CD4-positive, alpha-beta memory T cell (primary cell): ENCODE measurements at regions not wholly inside any gene's neighbourhood (a gene's known extent, or its start where the extent isn't known, plus 50 kb on each side); places are given as distances from the start of the nearest gene placed in this dataset.

Experiments used
- CTCF ChIA-PET: fragments of 350-600 bp; sonication (Branson Sonifier 250); formaldehyde crosslinking; loops from one replicate; lab custom pipeline; 2021; ENCODE audit warnings: inconsistent platforms; ENCODE audit not compliant: partially characterized antibody; lab: Charles Lee
- POLR2A ChIA-PET: fragments of 350-600 bp; sonication (Branson Sonifier 250); formaldehyde crosslinking; loops from one replicate; lab custom pipeline; 2021; ENCODE audit not compliant: partially characterized antibody; lab: Charles Lee
- DNase-seq, 5 donors: peaks; one replicate each; pipeline versions ENCODE4 v3.0.0 to v3.0.0-alpha.2; 2020 to 2022; ENCODE audit warnings: mixed read lengths in 1 of 5
- H3K27ac ChIP-seq: one replicate; pipeline ENCODE4 v1.7.0; 2013; ENCODE audit warnings: low read depth, low read length
- H3K27me3 ChIP-seq: 2 replicates; pipeline ENCODE4 v1.7.0; 2013; ENCODE audit warnings: mild to moderate bottlenecking, low read length, moderate library complexity; ENCODE audit not compliant: insufficient read depth
- H3K36me3 ChIP-seq: 2 replicates; pipeline ENCODE4 v1.7.0; 2013; ENCODE audit warnings: mild to moderate bottlenecking, low read length, moderate library complexity; ENCODE audit not compliant: insufficient read depth
- H3K4me1 ChIP-seq: 2 replicates; pipeline ENCODE4 v1.7.0; 2013; ENCODE audit warnings: mild to moderate bottlenecking, low read length, moderate library complexity; ENCODE audit not compliant: insufficient read depth
- H3K4me3 ChIP-seq, 2 donors: one replicate each; pipeline ENCODE4 v1.7.0; 2013; ENCODE audit warnings: low read length in 2 of 2, mild to moderate bottlenecking in 1 of 2
- H3K9me3 ChIP-seq, 2 donors: one replicate each; pipeline ENCODE4 v1.7.0; 2013; ENCODE audit warnings: low read length in 2 of 2, control low read depth in 1 of 2; ENCODE audit not compliant: control insufficient read depth in 1 of 2
- H3K27ac Mint-ChIP-seq, 7 donors: one replicate each; pipeline ENCODE4 v1.8.0; 2020 to 2021; ENCODE audit warnings: mixed read lengths in 7 of 7, mild to moderate bottlenecking in 6 of 7, inconsistent platforms in 3 of 7, moderate library complexity in 3 of 7
- H3K27me3 Mint-ChIP-seq, 2 donors: one replicate each; pipeline ENCODE4 v1.8.0; 2020 to 2021; ENCODE audit warnings: mixed read lengths in 2 of 2
- H3K36me3 Mint-ChIP-seq, 2 donors: one replicate each; pipeline ENCODE4 v1.8.0; 2020 to 2021; ENCODE audit warnings: mixed read lengths in 2 of 2, inconsistent platforms in 1 of 2, mild to moderate bottlenecking in 1 of 2
- H3K4me1 Mint-ChIP-seq, 4 donors: one replicate each; pipeline ENCODE4 v1.8.0; 2020 to 2021; ENCODE audit warnings: mixed read lengths in 4 of 4, mild to moderate bottlenecking in 1 of 4
- H3K4me3 Mint-ChIP-seq, 8 donors: one replicate each; pipeline ENCODE4 v1.8.0; 2020 to 2021; ENCODE audit warnings: mixed read lengths in 8 of 8, mild to moderate bottlenecking in 7 of 8, moderate library complexity in 6 of 8, inconsistent platforms in 3 of 8
- H3K9me3 Mint-ChIP-seq, 8 donors: one replicate each; pipeline ENCODE4 v1.8.0; 2020 to 2021; ENCODE audit warnings: mixed read lengths in 8 of 8, mild to moderate bottlenecking in 5 of 8, inconsistent platforms in 3 of 8, moderate library complexity in 1 of 8
- intact Hi-C: fragments of 100-400 bp; cut with micrococcal nuclease; formaldehyde crosslinking; loops from one replicate; pipeline ENCODE4 v1.15.1; 2023

GRCh38 chr6:103062136-103062535 is 1668.6 kb downstream of the GRIK2 start:
- no peaks in the 10 kb centered on the region for H3K27me3 Mint-ChIP-seq
- ChIA-PET POLR2A (no interaction called here), CTCF (no interaction called here)
- Histone ChIP-seq H3K4me1 (no peaks in the 10 kb centered on the region), H3K36me3 (no peaks in the 10 kb centered on the region), H3K27me3 (no peaks in the 10 kb centered on the region), H3K27ac (no peak overlapping the region), H3K9me3 (no peaks in the 10 kb centered on the region), H3K4me3 (no peak overlapping the region)
- no peak overlapping the region for H3K4me3 Mint-ChIP-seq
- intact Hi-C loops = no loop called here
- H3K36me3 Mint-ChIP-seq = no peaks in the 10 kb centered on the region
- no peak for DNase-seq
- H3K4me1 Mint-ChIP-seq = no peaks in the 10 kb centered on the region
- H3K27ac Mint-ChIP-seq = no peak overlapping the region
- H3K9me3 Mint-ChIP-seq = peaks cover 2 to 23% (median 5%) of the 10 kb centered on the region in 8 donors

- no peaks in the 10 kb centered on the region for H3K27me3 Mint-ChIP-seq
Observed at GRCh38 chr6:103047567-103047966, 1654.1 kb downstream of the GRIK2 start.

GRCh38 chr6:103042336-103042735 is 1648.8 kb downstream of the GRIK2 start:
- Histone ChIP-seq H3K4me3 (no peak overlapping the region), H3K36me3 (no peaks in the 10 kb centered on the region), H3K27me3 (no peaks in the 10 kb centered on the region), H3K4me1 (no peaks in the 10 kb centered on the region), H3K27ac (no peak overlapping the region), H3K9me3 (no peaks in the 10 kb centered on the region)
- Mint-ChIP-seq H3K27me3 (no peaks in the 10 kb centered on the region), H3K4me1 (no peaks in the 10 kb centered on the region), H3K9me3 (peaks cover 0 to 11% (median 0%) of the 10 kb centered on the region in 8 donors), H3K4me3 (no peak overlapping the region), H3K36me3 (no peaks in the 10 kb centered on the region), H3K27ac (no peak overlapping the region)
- no peak for DNase-seq
- intact Hi-C loops = no loop called here
- ChIA-PET POLR2A (no interaction called here), CTCF (no interaction called here)

More at GRCh38 chr6:103047567-103047966, 1654.1 kb downstream of the GRIK2 start:
- intact Hi-C loops = no loop called here
- Histone ChIP-seq H3K9me3 (no peaks in the 10 kb centered on the region), H3K4me3 (no peak overlapping the region), H3K27ac (no peak overlapping the region), H3K4me1 (no peaks in the 10 kb centered on the region), H3K27me3 (no peaks in the 10 kb centered on the region), H3K36me3 (no peaks in the 10 kb centered on the region)
- Mint-ChIP-seq H3K4me1 (no peaks in the 10 kb centered on the region), H3K4me3 (no peak overlapping the region), H3K36me3 (no peaks in the 10 kb centered on the region), H3K9me3 (peaks cover 0 to 6% (median 2%) of the 10 kb centered on the region in 8 donors), H3K27ac (no peak overlapping the region)
- CTCF ChIA-PET = no interaction called here
- DNase-seq = no peak
- POLR2A ChIA-PET = no interaction called here

- Histone ChIP-seq H3K4me3 (no peak overlapping the region), H3K27ac (no peak overlapping the region), H3K4me1 (no peaks in the 10 kb centered on the region), H3K27me3 (no peaks in the 10 kb centered on the region), H3K36me3 (no peaks in the 10 kb centered on the region), H3K9me3 (no peaks in the 10 kb centered on the region)
- intact Hi-C loops = no loop called here
- POLR2A ChIA-PET = no interaction called here
- Mint-ChIP-seq H3K9me3 (peaks cover 0 to 4% (median 1%) of the 10 kb centered on the region in 8 donors), H3K4me1 (no peaks in the 10 kb centered on the region), H3K36me3 (no peaks in the 10 kb centered on the region), H3K27ac (no peak overlapping the region), H3K4me3 (no peak overlapping the region), H3K27me3 (no peaks in the 10 kb centered on the region)
- DNase-seq = no peak
- CTCF ChIA-PET = no interaction called here
Observed at GRCh38 chr6:103036846-103037245, 1643.3 kb downstream of the GRIK2 start.

GRCh38 chr6:103027271-103027931 is 1633.9 kb downstream of the GRIK2 start:
- H3K9me3 Mint-ChIP-seq = peaks cover 0 to 4% (median 0%) of the 10 kb centered on the region in 8 donors
- no peak overlapping the region for H3K27ac Mint-ChIP-seq
- H3K27me3 Mint-ChIP-seq = no peaks in the 10 kb centered on the region
- H3K4me1 ChIP-seq = no peaks in the 10 kb centered on the region
- H3K36me3 Mint-ChIP-seq = no peaks in the 10 kb centered on the region
- H3K9me3 ChIP-seq = no peaks in the 10 kb centered on the region
- no peaks in the 10 kb centered on the region for H3K4me1 Mint-ChIP-seq
- no peak overlapping the region for H3K4me3 ChIP-seq
- ChIA-PET POLR2A (no interaction called here), CTCF (no interaction called here)
- DNase-seq = no peak
- intact Hi-C loops = no loop called here
- no peak overlapping the region for H3K27ac ChIP-seq
- no peak overlapping the region for H3K4me3 Mint-ChIP-seq
- H3K27me3 ChIP-seq = no peaks in the 10 kb centered on the region
- no peaks in the 10 kb centered on the region for H3K36me3 ChIP-seq

GRCh38 chr6:103018426-103018825 is 1624.9 kb downstream of the GRIK2 start:
- no peak overlapping the region for H3K4me3 Mint-ChIP-seq
- no peak for DNase-seq
- Histone ChIP-seq H3K27ac (no peak overlapping the region), H3K9me3 (no peaks in the 10 kb centered on the region), H3K4me1 (no peaks in the 10 kb centered on the region), H3K36me3 (no peaks in the 10 kb centered on the region), H3K27me3 (no peaks in the 10 kb centered on the region), H3K4me3 (no peak overlapping the region)
- H3K4me1 Mint-ChIP-seq = no peaks in the 10 kb centered on the region
- no peak overlapping the region for H3K27ac Mint-ChIP-seq
- intact Hi-C loops = no loop called here
- ChIA-PET CTCF (no interaction called here), POLR2A (no interaction called here)
- H3K27me3 Mint-ChIP-seq = no peaks in the 10 kb centered on the region
- peaks cover 0 to 8% (median under 1%) of the 10 kb centered on the region in 8 donors for H3K9me3 Mint-ChIP-seq
- no peaks in the 10 kb centered on the region for H3K36me3 Mint-ChIP-seq

- Mint-ChIP-seq H3K9me3 (peaks cover 0 to 8% (median 2%) of the 10 kb centered on the region in 8 donors), H3K27me3 (no peaks in the 10 kb centered on the region), H3K4me1 (no peaks in the 10 kb centered on the region), H3K36me3 (no peaks in the 10 kb centered on the region), H3K27ac (no peak overlapping the region), H3K4me3 (no peak overlapping the region)
- H3K9me3 ChIP-seq = no peaks in the 10 kb centered on the region
- H3K4me3 ChIP-seq = no peak overlapping the region
- no peak for DNase-seq
- ChIA-PET POLR2A (no interaction called here), CTCF (no interaction called here)
- intact Hi-C loops = no loop called here
- H3K27me3 ChIP-seq = no peaks in the 10 kb centered on the region
- no peak overlapping the region for H3K27ac ChIP-seq
- no peaks in the 10 kb centered on the region for H3K4me1 ChIP-seq
- no peaks in the 10 kb centered on the region for H3K36me3 ChIP-seq
Observed at GRCh38 chr6:103017878-103018277, 1624.4 kb downstream of the GRIK2 start.
